Fibroblast of mammary gland (primary cell): ENCODE measurements at regions not wholly inside any gene's neighbourhood (a gene's known extent, or its start where the extent isn't known, plus 50 kb on each side); places are given as distances from the start of the nearest gene placed in this dataset.

Source experiments
- DNase-seq: peaks from one replicate; pipeline ENCODE4 v3.0.0-alpha.2; 2010; ENCODE audit warnings: low read depth
- H3K4me3 ChIP-seq: 2 replicates; pipeline ENCODE4 v1.5.1; 2011; ENCODE audit warnings: low read depth, mild to moderate bottlenecking, low read length, moderate library complexity; ENCODE audit not compliant: control insufficient read depth
- CTCF ChIP-seq: conservative IDR thresholded peaks from 2 replicates; pipeline ENCODE4 v1.5.1; 2011; ENCODE audit warnings: low read depth, low read length, inconsistent platforms; ENCODE audit not compliant: control insufficient read depth, insufficient read depth

DNA sequence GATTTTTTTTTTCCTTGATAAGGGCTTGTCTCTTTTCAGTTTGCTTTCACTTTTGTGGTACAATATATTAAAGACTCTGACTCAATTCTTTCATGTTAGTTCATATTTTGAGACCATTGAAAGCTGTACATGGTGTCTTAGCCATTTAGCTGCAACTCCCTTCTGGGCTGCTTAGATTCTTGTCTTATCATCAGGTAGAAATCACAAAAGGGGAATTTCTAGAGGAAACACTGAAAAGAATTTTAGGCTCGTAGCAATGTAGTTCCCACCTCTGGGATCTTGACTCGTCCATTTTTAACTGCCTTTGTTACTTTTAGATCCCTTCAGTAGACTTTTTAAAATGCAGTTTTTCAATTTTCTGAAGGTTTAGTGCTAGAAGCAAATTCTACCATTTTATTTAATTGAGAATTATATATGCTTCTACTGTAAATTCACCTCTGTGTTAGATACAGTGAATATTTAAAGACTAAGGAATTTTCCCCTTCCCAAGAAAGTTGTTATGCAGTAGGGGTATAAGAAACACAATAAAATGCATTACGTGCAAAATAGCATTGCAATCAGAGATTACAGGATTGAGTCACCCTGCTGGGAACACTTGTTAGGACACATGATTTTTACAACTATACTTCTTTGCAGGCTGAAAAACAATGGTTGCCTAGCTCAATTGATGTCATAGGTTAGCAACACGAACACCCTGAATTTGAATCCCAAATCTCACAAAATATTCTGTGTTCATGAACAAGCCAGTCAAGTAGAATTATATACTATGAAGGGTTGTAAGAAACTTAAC is 772.7 kb downstream of the PDCD6IP start:
- no peak for TF ChIP-seq CTCF
- no peak overlapping the region for H3K4me3 ChIP-seq
- DNase-seq = no peak

DNA sequence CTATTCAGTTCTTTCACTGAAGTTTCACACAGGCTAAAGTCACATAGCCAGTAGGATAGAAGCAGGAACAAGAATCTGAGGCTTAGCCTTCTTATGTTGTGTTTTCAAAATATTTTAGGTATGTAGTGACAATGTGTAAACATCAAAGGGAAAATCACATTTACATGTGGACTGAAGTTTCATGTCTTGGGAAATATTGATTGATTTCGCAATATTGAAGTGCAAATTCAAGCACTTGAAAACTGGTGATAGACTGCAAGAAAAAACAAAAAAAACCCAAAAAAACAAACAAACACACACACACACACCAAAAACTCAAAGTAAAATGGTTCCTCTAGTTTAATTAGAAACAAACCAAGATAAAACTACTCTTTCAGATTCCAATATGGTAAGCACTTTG is 773.3 kb downstream of the PDCD6IP start:
- no peak for TF ChIP-seq CTCF
- H3K4me3 ChIP-seq = no peak overlapping the region
- DNase-seq = no peak

DNA sequence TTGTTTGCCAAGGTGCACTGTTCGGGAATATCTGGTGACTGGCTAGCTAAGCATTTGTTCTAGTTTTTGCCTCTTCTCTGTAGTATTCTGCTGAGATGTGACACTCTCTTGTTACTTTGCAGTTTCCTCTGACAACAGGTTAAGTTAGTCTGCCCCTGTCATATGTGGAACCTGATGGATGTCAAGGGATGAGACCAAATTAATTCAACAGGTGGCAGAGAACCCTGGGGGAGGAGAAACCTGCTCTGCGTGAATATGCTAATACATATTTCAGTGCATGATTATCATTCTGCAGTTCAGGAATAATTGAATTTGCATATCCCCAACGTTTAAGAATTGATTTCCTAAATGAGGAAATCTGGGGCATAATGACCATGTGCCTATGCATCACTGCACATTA is 777.3 kb downstream of the PDCD6IP start:
- TF ChIP-seq CTCF = no peak
- no peak overlapping the region for H3K4me3 ChIP-seq
- DNase-seq = no peak

GRCh38 chr3:34582055-34582454 is 783.6 kb downstream of the PDCD6IP start:
- no peak for DNase-seq
- no peak for TF ChIP-seq CTCF
- H3K4me3 ChIP-seq = no peak overlapping the region

DNA sequence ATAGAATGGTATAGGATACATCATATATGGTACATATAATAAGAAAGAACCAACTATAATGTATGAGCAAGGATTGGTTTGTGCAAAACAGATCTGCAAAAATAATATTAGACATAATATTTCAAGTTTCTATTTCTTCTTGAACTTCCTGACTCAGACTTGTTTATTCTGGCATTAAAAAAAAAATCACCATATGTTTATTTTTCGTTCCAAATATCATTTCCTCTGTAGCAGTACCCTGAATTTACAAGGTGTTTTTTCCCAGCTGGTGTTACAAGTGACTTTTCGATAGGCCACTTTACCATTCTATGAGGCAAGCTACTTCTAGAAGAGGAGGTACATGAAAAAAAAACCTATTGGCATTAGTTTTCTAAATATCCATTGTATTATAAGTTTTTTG is 785.0 kb downstream of the PDCD6IP start:
- no peak for TF ChIP-seq CTCF
- H3K4me3 ChIP-seq = no peak overlapping the region
- no peak for DNase-seq

DNA sequence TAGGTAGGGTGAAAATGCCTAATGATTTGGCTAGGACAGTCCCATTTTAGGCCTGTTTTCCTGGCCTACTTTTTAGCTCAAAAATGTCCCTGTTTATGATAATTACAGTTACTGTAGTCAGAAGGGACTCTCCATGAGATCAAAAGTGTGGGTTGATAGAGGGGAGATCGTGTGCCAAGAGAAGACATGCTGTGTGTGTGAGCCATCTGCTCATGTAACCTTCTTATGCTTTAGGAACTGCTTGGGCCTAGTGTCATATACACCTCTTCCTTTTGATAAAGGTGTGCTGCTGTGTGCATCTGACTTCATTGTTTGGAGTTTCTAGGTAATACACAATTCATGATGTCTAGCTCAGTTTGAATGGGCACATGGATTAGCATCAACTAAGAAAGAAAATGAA is 786.5 kb downstream of the PDCD6IP start:
- no peak overlapping the region for H3K4me3 ChIP-seq
- TF ChIP-seq CTCF = no peak

More for the DNA sequence above, 786.5 kb downstream of the PDCD6IP start:
- DNase-seq = no peak
